ENCODE measurements at regions not wholly inside any gene's neighbourhood (a gene's known extent, or its start where the extent isn't known, plus 50 kb on each side); places are given as distances from the start of the nearest gene placed in this dataset.

GRCh38 chr15:91776104-91776503 is 77.4 kb upstream of the SLCO3A1 start:
- TF ChIP-seq NCOA6 (IDR thresholded peaks at IDR 0.05) = no peak
- no peak for TF ChIP-seq USF2 (CRISPR knock-in tag; IDR thresholded peaks at IDR 0.05)
- no peak for TF ChIP-seq SREBF1 (IDR thresholded peaks at IDR 0.05; ENCODE audit: borderline replicate concordance, low read depth, low read length)
- no peak for TF ChIP-seq FOXA1 (IDR thresholded peaks at IDR 0.05; ENCODE audit: borderline replicate concordance)
- no peak for TF ChIP-seq SMARCA5 (IDR thresholded peaks at IDR 0.05)
